Common myeloid progenitor, CD34-positive (primary cell): ENCODE measurements at regions not wholly inside any gene's neighbourhood (a gene's known extent, or its start where the extent isn't known, plus 50 kb on each side); places are given as distances from the start of the nearest gene placed in this dataset.

ENCODE experiments used
- CTCF ChIA-PET: fragments of 350-600 bp; sonication (Branson Sonifier 250); formaldehyde crosslinking; loops from one replicate; lab custom pipeline; 2021; ENCODE audit warnings: antibody characterized with exemption; lab: Charles Lee
- POLR2A ChIA-PET: fragments of 350-600 bp; sonication (Branson Sonifier 250); formaldehyde crosslinking; loops from one replicate; lab custom pipeline; 2021; ENCODE audit warnings: antibody characterized with exemption; lab: Charles Lee
- DNase-seq, 3 donors: peaks; one replicate each; pipeline versions ENCODE4 v3.0.0 to v3.0.0-alpha.2; 2013
- H3K27ac ChIP-seq, 2 experiments: 1 replicate in 1 of 2; 2 replicates in 1 of 2; pipeline ENCODE4 v1.7.0; 2013; ENCODE audit warnings: inconsistent platforms in 2 of 2, low read length in 2 of 2, mild to moderate bottlenecking in 2 of 2, low read depth in 1 of 2, moderate library complexity in 1 of 2; ENCODE audit not compliant: severe bottlenecking in 2 of 2, insufficient read depth in 1 of 2, poor library complexity in 1 of 2
- H3K27me3 ChIP-seq, 5 experiments: replicated peaks in 2 of 5; 1 replicate in 3 of 5; 2 replicates in 2 of 5; pipeline versions ENCODE4 v1.6.1 to v1.7.0; 2013; ENCODE audit warnings: low read length in 4 of 5, mild to moderate bottlenecking in 2 of 5, moderate library complexity in 2 of 5, inconsistent platforms in 1 of 5; ENCODE audit not compliant: insufficient read depth in 5 of 5, control insufficient read depth in 4 of 5
- H3K36me3 ChIP-seq, 4 experiments: 1 replicate in 2 of 4; 2 replicates in 2 of 4; pipeline versions ENCODE4 v1.6.1 to v1.7.0; 2013; ENCODE audit warnings: low read length in 3 of 4, control low read depth in 1 of 4, mild to moderate bottlenecking in 1 of 4; ENCODE audit not compliant: control insufficient read depth in 4 of 4, insufficient read depth in 4 of 4
- H3K4me1 ChIP-seq, 4 experiments: 1 replicate in 3 of 4; 2 replicates in 1 of 4; pipeline versions ENCODE4 v1.6.1 to v1.7.1; 2013; ENCODE audit warnings: low read length in 3 of 4, mild to moderate bottlenecking in 3 of 4, control low read depth in 1 of 4, inconsistent platforms in 1 of 4, moderate library complexity in 1 of 4; ENCODE audit not compliant: control insufficient read depth in 4 of 4, insufficient read depth in 4 of 4; ENCODE audit errors: control extremely low read depth in 1 of 4
- H3K4me3 ChIP-seq, 7 experiments: 1 replicate in 4 of 7; 2 replicates in 3 of 7; pipeline versions ENCODE4 v1.5.1 to v1.7.0; 2013; ENCODE audit warnings: mild to moderate bottlenecking in 7 of 7, low read length in 6 of 7, moderate library complexity in 6 of 7, inconsistent platforms in 2 of 7, low read depth in 2 of 7, control low read depth in 1 of 7; ENCODE audit not compliant: insufficient read depth in 4 of 7, control insufficient read depth in 1 of 7; ENCODE audit errors: extremely low read depth in 1 of 7
- H3K9me3 ChIP-seq, 5 experiments: 1 replicate in 4 of 5; 2 replicates in 1 of 5; pipeline versions ENCODE4 v1.6.1 to v1.7.1; 2013; ENCODE audit warnings: low read length in 4 of 5, mild to moderate bottlenecking in 2 of 5, inconsistent platforms in 1 of 5, low read depth in 1 of 5, moderate library complexity in 1 of 5; ENCODE audit not compliant: control insufficient read depth in 4 of 5, insufficient read depth in 2 of 5; ENCODE audit errors: control extremely low read depth in 1 of 5
- WGBS: methylation state at CpG from one replicate; pipeline ENCODE4 v1.1.5; 2013; ENCODE audit not compliant: insufficient coverage; 5-methylcytosine and 5-hydroxymethylcytosine counted together

DNA sequence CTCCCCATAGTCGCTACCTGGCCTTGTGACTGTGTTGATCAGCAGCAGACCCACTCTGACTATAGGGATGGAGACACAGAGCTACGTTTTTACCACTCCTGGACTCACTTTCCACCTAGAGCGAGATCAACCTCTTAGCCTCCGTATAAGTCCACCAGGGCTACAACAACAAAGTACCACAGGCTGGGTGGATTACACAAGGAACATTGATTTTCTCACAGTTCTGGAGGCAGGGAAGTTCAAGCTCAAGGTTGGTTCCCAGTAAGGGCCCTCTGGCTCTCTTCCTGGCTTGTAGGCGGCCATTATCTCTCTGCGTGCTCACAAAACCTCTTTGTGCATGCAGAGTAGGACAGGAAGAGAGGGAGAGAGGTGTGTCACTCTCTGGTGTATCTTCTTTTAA lies 330.4 kb upstream of the PROK2 start:
- POLR2A ChIA-PET = no interaction called here
- WGBS = 94% methylated on average over 4 of the region's 6 CpGs
- no peaks in the 10 kb centered on the region for H3K9me3 ChIP-seq
- CTCF ChIA-PET = interaction anchor here (1.1 to 1.2 kb wide), 2 partner anchors 9 to 330 kb away, joined by 3 read pairs; no protein-coding TSS in a partner anchor
- H3K27me3 ChIP-seq = no peaks in the 10 kb centered on the region
- DNase-seq = no peak
- H3K4me1 ChIP-seq = no peaks in the 10 kb centered on the region
- no peak overlapping the region for H3K27ac ChIP-seq
- no peak overlapping the region for H3K4me3 ChIP-seq
- H3K36me3 ChIP-seq = no peaks in the 10 kb centered on the region

DNA sequence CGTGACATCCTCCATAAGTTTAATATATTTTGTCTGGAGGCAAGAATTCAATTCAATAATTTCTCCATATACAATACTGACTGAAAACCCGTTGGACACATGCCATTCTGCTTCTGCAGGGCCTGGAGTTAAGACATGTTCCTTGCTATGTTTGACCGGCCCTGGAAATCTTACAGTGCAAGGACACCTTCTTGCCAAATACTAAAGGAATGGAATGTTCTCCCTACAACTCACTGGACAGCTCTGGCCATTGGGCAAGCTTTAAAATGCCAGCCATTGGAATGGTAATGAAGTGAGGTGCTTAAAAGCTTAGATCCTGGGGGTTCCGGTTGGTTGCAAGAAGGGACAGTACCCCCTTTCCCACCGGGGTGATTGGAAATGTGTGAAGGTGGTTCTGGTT lies 329.8 kb upstream of the PROK2 start:
- CTCF ChIA-PET = interaction anchor here (1.1 to 1.2 kb wide), 2 partner anchors 8 to 331 kb away, joined by 3 read pairs; no protein-coding TSS in a partner anchor
- POLR2A ChIA-PET = no interaction called here
- H3K27me3 ChIP-seq = no peaks in the 10 kb centered on the region
- no peaks in the 10 kb centered on the region for H3K36me3 ChIP-seq
- 100% methylated on average over 2 of the region's 5 CpGs for WGBS
- H3K4me3 ChIP-seq = no peak overlapping the region
- no peaks in the 10 kb centered on the region for H3K4me1 ChIP-seq
- no peak for DNase-seq
- no peak overlapping the region for H3K27ac ChIP-seq
- H3K9me3 ChIP-seq = no peaks in the 10 kb centered on the region

DNA sequence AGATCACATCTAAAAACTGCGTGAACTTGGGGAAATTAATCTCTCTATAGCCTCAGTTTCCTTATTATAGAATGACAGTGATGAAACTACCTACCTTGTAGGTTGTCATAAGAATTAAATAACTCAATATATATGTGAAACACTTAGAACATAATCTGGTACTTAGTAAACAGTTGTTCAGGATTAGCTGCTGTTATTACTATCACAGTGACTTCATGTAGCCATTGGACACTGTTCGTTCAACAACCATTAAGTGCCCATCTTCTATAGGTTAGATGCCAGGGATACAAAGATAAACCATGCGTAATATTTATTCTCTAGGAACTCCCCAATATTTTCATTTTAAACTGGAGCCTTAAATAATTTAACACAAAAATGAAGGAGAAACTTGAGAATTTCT lies 329.0 kb upstream of the PROK2 start:
- ChIA-PET CTCF (interaction anchor here (0.9 kb wide), 2 partner anchors 9 to 12 kb away, joined by 3 read pairs; no protein-coding TSS in a partner anchor), POLR2A (no interaction called here)
- Histone ChIP-seq H3K9me3 (no peaks in the 10 kb centered on the region), H3K4me1 (peaks cover 0 to 4% (median 2%) of the 10 kb centered on the region in 4 experiments), H3K27me3 (no peaks in the 10 kb centered on the region), H3K4me3 (no peak overlapping the region), H3K27ac (no peak overlapping the region), H3K36me3 (no peaks in the 10 kb centered on the region)
- WGBS = 100% methylated on average over 1 of the region's 3 CpGs
- no peak for DNase-seq

DNA sequence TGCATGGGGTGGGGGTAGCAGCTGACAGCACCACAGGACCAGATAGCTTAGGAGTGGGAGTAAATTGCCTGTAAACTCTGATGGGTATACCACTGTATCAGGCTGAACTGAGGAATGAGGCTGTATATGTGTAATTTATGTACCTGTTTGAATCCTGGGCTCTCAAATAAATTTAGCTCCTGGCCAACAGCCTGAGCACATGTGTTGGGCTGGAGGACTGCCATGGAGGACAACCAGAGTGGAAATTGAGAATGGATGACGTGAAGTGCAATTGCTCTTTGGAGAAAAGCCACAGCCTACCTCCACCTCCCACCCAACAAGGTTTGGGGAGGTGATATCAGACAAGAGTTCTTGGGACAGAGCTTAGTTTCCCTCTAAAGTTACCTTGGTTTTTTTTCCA lies 328.6 kb upstream of the PROK2 start:
- WGBS = no CpG with 5 or more reads among the region's 1 CpG
- H3K27me3 ChIP-seq = no peaks in the 10 kb centered on the region
- DNase-seq = no peak
- no peaks in the 10 kb centered on the region for H3K36me3 ChIP-seq
- ChIA-PET CTCF (interaction anchor here (0.9 kb wide), 2 partner anchors 9 to 11 kb away, joined by 3 read pairs; no protein-coding TSS in a partner anchor), POLR2A (no interaction called here)
- no peaks in the 10 kb centered on the region for H3K9me3 ChIP-seq
- H3K4me1 ChIP-seq = peaks cover 0 to 7% (median 2%) of the 10 kb centered on the region in 4 experiments
- H3K4me3 ChIP-seq = no peak overlapping the region
- H3K27ac ChIP-seq = no peak overlapping the region

DNA sequence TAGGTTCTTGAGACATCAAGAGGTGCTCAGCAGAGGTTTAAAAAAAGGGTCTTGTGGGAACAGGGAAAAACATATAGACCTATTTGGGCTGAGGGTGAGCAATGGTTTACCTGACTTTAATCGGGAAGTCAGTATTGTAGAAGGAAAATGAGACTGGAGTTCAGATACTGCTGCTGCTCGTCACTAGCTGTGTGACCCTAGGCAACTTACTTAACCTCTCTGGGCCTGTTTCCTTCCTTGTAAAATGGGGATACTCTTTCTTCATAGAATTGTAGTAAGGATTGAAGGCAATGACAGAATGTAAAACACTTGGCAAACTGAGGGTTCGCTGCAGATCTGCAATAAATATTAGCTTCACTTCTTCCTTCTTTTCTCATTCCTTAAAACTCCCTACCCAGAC lies 327.5 kb upstream of the PROK2 start:
- no peaks in the 10 kb centered on the region for H3K9me3 ChIP-seq
- POLR2A ChIA-PET = interaction anchor here (0.6 kb wide), 1 partner anchor 21 kb away, joined by 3 read pairs; no protein-coding TSS in a partner anchor
- no peaks in the 10 kb centered on the region for H3K27me3 ChIP-seq
- H3K27ac ChIP-seq = no peak overlapping the region
- H3K36me3 ChIP-seq = no peaks in the 10 kb centered on the region
- 90% methylated on average over 2 of the region's 3 CpGs for whole genome bisulfite sequencing
- H3K4me1 ChIP-seq = peaks cover 0 to 8% (median 2%) of the 10 kb centered on the region in 4 experiments
- no peak for DNase-seq
- no peak overlapping the region for H3K4me3 ChIP-seq
- CTCF ChIA-PET = interaction anchor here (1.3 kb wide), 1 partner anchor 10 kb away, joined by 3 read pairs; no protein-coding TSS in a partner anchor

DNA sequence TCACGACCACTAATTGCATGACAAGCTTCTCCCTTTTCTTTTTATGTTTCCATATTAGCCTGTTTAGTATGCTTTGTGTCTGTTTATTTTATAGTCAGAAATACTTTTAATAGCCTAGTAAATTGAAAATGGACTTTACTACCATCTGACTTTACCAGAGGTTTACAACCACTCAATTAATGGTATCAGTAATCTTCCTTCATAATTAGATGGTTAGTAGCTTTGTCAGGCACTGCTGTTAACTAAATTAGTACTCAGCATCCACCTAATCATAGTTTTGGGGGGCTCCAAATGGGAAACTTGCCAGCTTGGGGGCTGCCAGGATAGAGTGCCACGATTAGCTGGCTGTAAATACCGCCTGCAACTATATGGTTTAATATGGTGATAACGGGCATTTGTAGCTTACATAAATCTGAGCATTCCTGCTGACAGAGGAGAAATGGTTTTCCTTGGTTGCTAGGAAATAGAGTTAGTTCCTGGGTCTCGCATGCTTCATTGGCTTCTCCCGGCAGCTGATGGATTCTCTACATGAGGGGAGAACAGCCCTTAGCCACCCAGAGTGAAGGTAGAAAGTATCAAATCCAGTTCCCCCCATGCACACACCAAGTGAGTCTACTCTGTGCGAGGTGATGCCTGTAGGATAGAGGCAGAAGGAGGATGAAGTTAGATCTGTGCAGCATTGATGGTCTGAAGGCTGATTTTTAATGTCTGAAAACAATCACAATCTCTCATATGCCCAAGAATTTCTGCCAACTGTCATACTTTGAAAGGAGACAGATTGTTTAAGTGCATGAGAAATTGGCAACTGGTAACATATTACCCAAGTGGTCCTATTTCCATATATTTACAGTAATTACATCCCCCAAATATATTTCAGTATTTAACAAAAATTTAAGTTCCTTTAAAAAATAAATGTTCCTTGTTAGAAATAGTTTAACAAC lies 326.6 kb upstream of the PROK2 start:
- Histone ChIP-seq H3K27me3 (no peaks in the 10 kb centered on the region), H3K36me3 (no peaks in the 10 kb centered on the region), H3K9me3 (no peaks in the 10 kb centered on the region), H3K27ac (no peak overlapping the region), H3K4me1 (peaks cover 0 to 8% (median 2%) of the 10 kb centered on the region in 4 experiments), H3K4me3 (no peak overlapping the region)
- POLR2A ChIA-PET = interaction anchor here (0.6 to 0.7 kb wide), 2 partner anchors 11 to 22 kb away, joined by 3 read pairs; no protein-coding TSS in a partner anchor
- CTCF ChIA-PET = interaction anchor here (1.2 to 1.7 kb wide), 3 partner anchors 9 to 236 kb away, joined by 3 to 5 read pairs (median 5); no protein-coding TSS in a partner anchor
- 83% methylated on average over 1 of the region's 7 CpGs for WGBS
- DNase-seq = no peak
